ENCODE measurements at regions not wholly inside any gene's neighbourhood (a gene's known extent, or its start where the extent isn't known, plus 50 kb on each side); places are given as distances from the start of the nearest gene placed in this dataset.
A peak's percentile ranks its signal among the peaks of the same experiment; 100 is the strongest.

DNA sequence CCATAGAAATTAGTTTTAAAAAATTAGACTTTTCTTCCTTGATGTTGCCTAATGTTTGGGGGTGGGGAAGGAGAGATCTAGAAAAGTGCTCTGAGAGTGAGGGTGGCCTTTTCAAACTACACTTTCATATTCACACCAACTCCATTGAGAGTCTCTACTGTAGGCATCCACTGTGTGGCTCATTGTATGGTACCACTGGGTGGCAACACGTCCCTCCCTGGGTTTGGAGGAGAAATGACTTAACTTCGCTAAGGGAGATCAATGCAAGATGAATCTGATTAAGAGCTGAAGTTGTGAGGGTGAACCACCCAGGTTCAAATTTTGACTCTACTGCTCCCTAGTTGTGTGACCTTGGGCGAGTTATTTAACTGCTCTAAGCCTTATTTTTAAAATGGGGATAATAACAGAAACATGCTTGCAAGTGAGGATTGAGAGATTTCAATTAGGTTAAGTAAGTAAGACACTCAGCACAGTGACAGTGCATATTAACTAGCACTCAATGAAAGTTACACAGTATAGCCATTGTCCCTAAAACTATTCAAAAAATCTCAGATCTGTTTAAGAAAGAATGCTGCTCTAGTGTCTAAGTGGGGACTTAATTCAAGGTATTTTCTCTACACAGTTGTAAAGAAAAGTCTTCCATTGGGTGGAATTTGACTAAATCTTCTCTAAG lies 193.5 kb upstream of the CNR1 start:
- Mint-ChIP-seq H3K9me3 (peaks cover 4% of the 10 kb centered on the region), H3K27ac (no peak overlapping the region), H3K4me1 (peaks cover 22% of the 10 kb centered on the region), H3K27me3 (ENCODE audit: insufficient read depth) (no peaks in the 10 kb centered on the region), H3K4me3 (no peak overlapping the region), H3K36me3 (ENCODE audit: low read depth) (no peaks in the 10 kb centered on the region)
- peak; percentile 48 for DNase-seq
- no peak overlapping the region for H3K9ac ChIP-seq (ENCODE audit: extremely low read depth, low read length, poor library complexity, severe bottlenecking)
- no peaks in the 10 kb centered on the region for H3K27me3 ChIP-seq (ENCODE audit: control insufficient read depth, insufficient read depth, low read length, poor library complexity, severe bottlenecking)
- H3K4me3 ChIP-seq (ENCODE audit: low read length) = no peak overlapping the region
- no peaks in the 10 kb centered on the region for H3K36me3 ChIP-seq (ENCODE audit: control insufficient read depth, insufficient read depth, low read length)
- no peak overlapping the region for H3K27ac ChIP-seq (ENCODE audit: low read depth, low read length)
- TF ChIP-seq, protein P1, sequence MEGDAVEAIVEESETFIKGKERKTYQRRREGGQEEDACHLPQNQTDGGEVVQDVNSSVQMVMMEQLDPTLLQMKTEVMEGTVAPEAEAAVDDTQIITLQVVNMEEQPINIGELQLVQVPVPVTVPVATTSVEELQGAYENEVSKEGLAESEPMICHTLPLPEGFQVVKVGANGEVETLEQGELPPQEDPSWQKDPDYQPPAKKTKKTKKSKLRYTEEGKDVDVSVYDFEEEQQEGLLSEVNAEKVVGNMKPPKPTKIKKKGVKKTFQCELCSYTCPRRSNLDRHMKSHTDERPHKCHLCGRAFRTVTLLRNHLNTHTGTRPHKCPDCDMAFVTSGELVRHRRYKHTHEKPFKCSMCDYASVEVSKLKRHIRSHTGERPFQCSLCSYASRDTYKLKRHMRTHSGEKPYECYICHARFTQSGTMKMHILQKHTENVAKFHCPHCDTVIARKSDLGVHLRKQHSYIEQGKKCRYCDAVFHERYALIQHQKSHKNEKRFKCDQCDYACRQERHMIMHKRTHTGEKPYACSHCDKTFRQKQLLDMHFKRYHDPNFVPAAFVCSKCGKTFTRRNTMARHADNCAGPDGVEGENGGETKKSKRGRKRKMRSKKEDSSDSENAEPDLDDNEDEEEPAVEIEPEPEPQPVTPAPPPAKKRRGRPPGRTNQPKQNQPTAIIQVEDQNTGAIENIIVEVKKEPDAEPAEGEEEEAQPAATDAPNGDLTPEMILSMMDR (conservative IDR thresholded peaks at IDR 0.05) = peak; percentile 41
- 78 to 94% methylated on average over 3 of the region's 3 CpGs for WGBS, 2 experiments (ENCODE audit: insufficient coverage in 1 of 2, insufficient read length in 1 of 2)
- no peaks in the 10 kb centered on the region for H3K9me3 ChIP-seq (ENCODE audit: control insufficient read depth, low read length)
- H3K4me1 ChIP-seq (ENCODE audit: control insufficient read depth, insufficient read depth, low read length) = peaks cover 5% of the 10 kb centered on the region

DNA sequence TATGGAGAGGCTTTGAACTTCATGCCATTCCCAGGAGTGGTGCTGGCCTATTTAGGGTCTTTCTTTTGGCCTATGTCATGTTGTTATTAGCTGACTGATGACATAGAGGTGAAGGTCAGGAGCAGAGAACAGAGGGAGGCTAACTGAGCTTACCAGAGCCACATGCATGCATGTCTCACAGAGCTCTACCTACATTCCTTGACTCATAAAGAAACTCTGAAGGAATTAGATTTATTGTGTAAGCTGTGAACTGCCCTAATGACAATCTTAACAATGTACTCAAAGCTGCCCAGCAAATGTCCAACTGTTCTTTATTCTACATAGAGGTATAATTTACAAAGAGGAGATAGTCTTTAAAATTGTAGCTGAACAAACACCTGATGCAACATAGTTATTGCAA lies 192.7 kb upstream of the CNR1 start:
- H3K4me3 ChIP-seq (ENCODE audit: low read length) = no peak overlapping the region
- no peak overlapping the region for H3K27ac ChIP-seq (ENCODE audit: low read depth, low read length)
- no peak overlapping the region for H3K4me3 Mint-ChIP-seq
- H3K36me3 ChIP-seq (ENCODE audit: control insufficient read depth, insufficient read depth, low read length) = no peaks in the 10 kb centered on the region
- H3K4me1 Mint-ChIP-seq = peaks cover 22% of the 10 kb centered on the region
- no peaks in the 10 kb centered on the region for H3K27me3 Mint-ChIP-seq (ENCODE audit: insufficient read depth)
- H3K9ac ChIP-seq (ENCODE audit: extremely low read depth, low read length, poor library complexity, severe bottlenecking) = no peak overlapping the region
- peaks cover 9% of the 10 kb centered on the region for H3K9me3 Mint-ChIP-seq
- H3K9me3 ChIP-seq (ENCODE audit: control insufficient read depth, low read length) = no peaks in the 10 kb centered on the region
- no peak overlapping the region for H3K27ac Mint-ChIP-seq
- peaks cover 5% of the 10 kb centered on the region for H3K4me1 ChIP-seq (ENCODE audit: control insufficient read depth, insufficient read depth, low read length)
- DNase-seq = no peak
- H3K27me3 ChIP-seq (ENCODE audit: control insufficient read depth, insufficient read depth, low read length, poor library complexity, severe bottlenecking) = no peaks in the 10 kb centered on the region
- TF ChIP-seq, protein P1 (conservative IDR thresholded peaks at IDR 0.05) = no peak
- no peaks in the 10 kb centered on the region for H3K36me3 Mint-ChIP-seq (ENCODE audit: low read depth)

DNA sequence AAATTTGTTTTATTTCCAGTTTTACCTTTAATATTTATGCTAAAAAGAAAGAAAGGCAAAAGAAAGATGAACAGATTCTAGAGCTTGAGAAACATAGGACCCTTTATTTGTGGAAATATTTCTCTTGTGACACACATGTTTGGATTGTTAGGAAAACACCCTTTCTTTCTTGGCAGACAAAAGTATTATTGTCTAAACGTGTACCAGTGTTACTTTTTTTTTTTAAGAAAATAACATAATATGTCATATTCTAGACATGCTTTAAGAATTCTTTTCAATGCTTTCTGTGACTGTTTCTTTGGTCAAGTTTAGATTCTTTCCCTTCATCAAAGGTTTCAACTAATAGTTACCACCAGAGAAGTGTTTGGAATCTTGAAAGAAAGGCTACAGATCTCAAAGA lies 183.4 kb upstream of the CNR1 start:
- WGBS, 2 experiments (ENCODE audit: insufficient coverage in 1 of 2, insufficient read length in 1 of 2) = no CpG with 5 or more reads among the region's 1 CpG
- no peak overlapping the region for H3K9ac ChIP-seq (ENCODE audit: extremely low read depth, low read length, poor library complexity, severe bottlenecking)
- no peaks in the 10 kb centered on the region for H3K4me1 ChIP-seq (ENCODE audit: control insufficient read depth, insufficient read depth, low read length)
- no peaks in the 10 kb centered on the region for H3K36me3 ChIP-seq (ENCODE audit: control insufficient read depth, insufficient read depth, low read length)
- TF ChIP-seq, protein P1 (conservative IDR thresholded peaks at IDR 0.05) = no peak
- peaks cover 35% of the 10 kb centered on the region for H3K9me3 Mint-ChIP-seq
- no peaks in the 10 kb centered on the region for H3K27me3 ChIP-seq (ENCODE audit: control insufficient read depth, insufficient read depth, low read length, poor library complexity, severe bottlenecking)
- DNase-seq = no peak
- no peaks in the 10 kb centered on the region for H3K4me1 Mint-ChIP-seq
- no peak overlapping the region for H3K4me3 Mint-ChIP-seq
- H3K27me3 Mint-ChIP-seq (ENCODE audit: insufficient read depth) = no peaks in the 10 kb centered on the region
- no peak overlapping the region for H3K4me3 ChIP-seq (ENCODE audit: low read length)
- no peak overlapping the region for H3K27ac ChIP-seq (ENCODE audit: low read depth, low read length)
- H3K36me3 Mint-ChIP-seq (ENCODE audit: low read depth) = no peaks in the 10 kb centered on the region
- peaks cover 8% of the 10 kb centered on the region for H3K9me3 ChIP-seq (ENCODE audit: control insufficient read depth, low read length)
- no peak overlapping the region for H3K27ac Mint-ChIP-seq

All from endodermal cell (in vitro differentiated cells).